ENCODE measurements at regions not wholly inside any gene's neighbourhood (a gene's known extent, or its start where the extent isn't known, plus 50 kb on each side); places are given as distances from the start of the nearest gene placed in this dataset.

DNA sequence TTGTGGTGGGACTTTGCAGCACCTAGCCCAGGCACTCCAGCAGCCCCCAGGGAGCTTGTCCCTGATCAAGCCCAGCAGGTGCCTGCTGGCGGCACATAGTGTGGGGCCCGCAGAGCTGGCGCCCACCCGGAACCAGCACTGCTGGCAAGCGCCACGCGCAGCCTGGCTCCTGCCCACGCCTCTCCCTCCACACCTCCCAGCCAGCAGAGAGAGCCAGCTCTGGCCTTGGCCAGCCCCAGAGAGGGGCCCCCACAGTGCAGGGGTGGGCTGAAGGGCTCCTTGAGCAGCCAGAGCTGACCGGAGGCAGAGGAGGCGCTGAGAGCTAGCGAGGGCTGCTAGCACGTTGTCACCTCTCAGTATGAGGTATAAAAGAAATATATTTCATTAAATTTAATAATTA lies 716.5 kb upstream of the MAP3K7 start:
- TF ChIP-seq POLR2AphosphoS5 (IDR thresholded peaks at IDR 0.05; ENCODE audit: low read depth, low read length) (no peak), TAF1 (IDR thresholded peaks at IDR 0.05; ENCODE audit: borderline replicate concordance, low read depth, low read length) (no peak)
